HepG2 (cell line): ENCODE measurements at regions not wholly inside any gene's neighbourhood (a gene's known extent, or its start where the extent isn't known, plus 50 kb on each side); places are given as distances from the start of the nearest gene placed in this dataset.

Source experiments
- ATAC-seq: fragments of 200-7000 bp; cut with Tn5 transposase; 3 replicates; pipeline ENCODE4 v1.9.1; 2020; ENCODE audit warnings: mild to moderate bottlenecking, moderate library complexity
- BruUV-seq: library from RNA; stranded (reverse); fragments of 400-500 nt; replicated peaks from 2 replicates; lab custom pipeline; 2021; lab: Mats Ljungman, UMichigan
- CTCF ChIA-PET: fragments of 300-600 bp; formaldehyde crosslinking; extraction: SDS; loops from one replicate; lab custom pipeline; 2021; ENCODE audit warnings: low total read pairs, inconsistent platforms, low intra/inter-chr PET ratio; lab: Yijun Ruan, JAX
- POLR2A ChIA-PET: fragments of 350-600 bp; sonication (Branson Sonifier 250); formaldehyde crosslinking; loops from one replicate; lab custom pipeline; 2020; ENCODE audit warnings: antibody characterized with exemption, inconsistent platforms; lab: Yijun Ruan, JAX
- DNase-seq: peaks from one replicate; pipeline ENCODE4 v3.0.0-alpha.2; 2015; ENCODE audit warnings: low spot score
- FAIRE-seq: peaks from 3 replicates; lab custom pipeline; 2011; peaks lifted over from hg19 to GRCh38; lab: Jason Lieb, UNC
- H2AFZ ChIP-seq: one replicate; pipeline ENCODE4 v1.6.1; 2011; ENCODE audit warnings: low read length, inconsistent platforms
- H3K27ac ChIP-seq: fragments of 300-600 bp; 3 replicates; pipeline ENCODE4 v1.8.0; 2011; ENCODE audit warnings: mixed run types, mild to moderate bottlenecking, mixed read lengths, low read length, inconsistent platforms; ENCODE audit not compliant: insufficient read depth; ENCODE audit errors: extremely low read length
- H3K27me3 ChIP-seq, 2 experiments: fragments of 200-600 bp in 1 of 2; 2 replicates in 1 of 2; 3 replicates in 1 of 2; pipeline versions ENCODE4 v1.6.0 to v1.8.0; 2011; ENCODE audit warnings: low read length in 2 of 2, mild to moderate bottlenecking in 2 of 2, moderate library complexity in 2 of 2, inconsistent platforms in 1 of 2; ENCODE audit not compliant: insufficient read depth in 2 of 2, control insufficient read depth in 1 of 2
- H3K36me3 ChIP-seq, 2 experiments: fragments of 200-600 bp in 1 of 2; replicated peaks in 1 of 2; 2 replicates in 1 of 2; 3 replicates in 1 of 2; pipeline versions ENCODE4 v1.5.1 to v1.8.0; 2011; ENCODE audit warnings: low read length in 2 of 2, inconsistent platforms in 1 of 2; ENCODE audit not compliant: insufficient read depth in 2 of 2, control insufficient read depth in 1 of 2
- H3K4me1 ChIP-seq: 2 replicates; pipeline ENCODE4 v1.5.1; 2012; ENCODE audit warnings: low read length, inconsistent platforms; ENCODE audit not compliant: insufficient read depth
- H3K4me2 ChIP-seq: 2 replicates; pipeline ENCODE4 v1.6.0; 2011; ENCODE audit warnings: low read depth, low read length, inconsistent platforms
- H3K4me3 ChIP-seq, 3 experiments: fragments of 200-600 bp in 1 of 3; sonication (generic), shearing (Covaris generic) in 1 of 3; replicated peaks in 1 of 3; 2 replicates each; pipeline ENCODE4 v1.5.1; 2011 to 2016; ENCODE audit warnings: low read length in 3 of 3, inconsistent platforms in 2 of 3, low read depth in 2 of 3, mild to moderate bottlenecking in 2 of 3, control low read depth in 1 of 3, mixed read lengths in 1 of 3; ENCODE audit not compliant: insufficient read depth in 1 of 3
- H3K79me2 ChIP-seq: one replicate; pipeline ENCODE4 v1.6.1; 2011; ENCODE audit warnings: low read length, inconsistent platforms; ENCODE audit not compliant: insufficient read depth
- H3K9ac ChIP-seq: 2 replicates; pipeline ENCODE4 v1.6.0; 2011; ENCODE audit warnings: mild to moderate bottlenecking, low read depth, low read length, inconsistent platforms; ENCODE audit not compliant: insufficient read depth
- H3K9me3 ChIP-seq: 2 replicates; pipeline ENCODE4 v1.5.1; 2012; ENCODE audit warnings: mild to moderate bottlenecking, low read length
- H4K20me1 ChIP-seq: 2 replicates; pipeline ENCODE4 v1.6.0; 2011; ENCODE audit warnings: inconsistent platforms, mild to moderate bottlenecking, low read length, moderate library complexity; ENCODE audit not compliant: insufficient read depth
- HOXA3 ChIP-seq: sonication (generic); formaldehyde crosslinking; IDR thresholded peaks from 2 replicates; pipeline ENCODE4 v1.5.0; 2020; ENCODE audit warnings: missing genetic modification reagents
- JUN ChIP-seq: sonication (generic); formaldehyde crosslinking; IDR thresholded peaks from 2 replicates; pipeline ENCODE4 v1.4.0; 2020; ENCODE audit warnings: mild to moderate bottlenecking, missing genetic modification reagents
- MAFF ChIP-seq: IDR thresholded peaks from 2 replicates; pipeline ENCODE4 v1.6.1; 2011; ENCODE audit warnings: low read depth, low read length, improper control_type of control experiment
- MAFK ChIP-seq, 2 experiments: IDR thresholded peaks in 1 of 2; conservative IDR thresholded peaks in 1 of 2; 2 replicates each; pipeline ENCODE4 v1.6.1; 2011; ENCODE audit warnings: improper control_type of control experiment in 2 of 2, low read length in 2 of 2
- MAZ ChIP-seq, 2 experiments: sonication (generic) in 1 of 2; formaldehyde crosslinking in 1 of 2; IDR thresholded peaks; 2 replicates each; pipeline versions ENCODE4 v1.5.0 to v1.6.1; 2012 to 2020; ENCODE audit warnings: low read depth in 2 of 2, mild to moderate bottlenecking in 2 of 2, borderline replicate concordance in 1 of 2, improper control_type of control experiment in 1 of 2, low read length in 1 of 2, missing genetic modification reagents in 1 of 2, moderate library complexity in 1 of 2
- NFE2L2 ChIP-seq: fragments of 150-350 bp; IDR thresholded peaks from 2 replicates; pipeline ENCODE4 v1.6.1; 2014; ENCODE audit warnings: low read length
- SMARCC2 ChIP-seq: fragments of 450-650 bp; IDR thresholded peaks from 2 replicates; pipeline ENCODE4 v1.6.1; 2017; ENCODE audit warnings: antibody characterized with exemption, mild to moderate bottlenecking
- SOX6 ChIP-seq, 2 experiments: fragments of 450-650 bp in 1 of 2; sonication (generic) in 1 of 2; formaldehyde crosslinking in 1 of 2; IDR thresholded peaks; 2 replicates each; pipeline versions ENCODE4 v1.4.0 to v1.6.1; 2017 to 2020; ENCODE audit warnings: antibody characterized with exemption in 1 of 2, mild to moderate bottlenecking in 1 of 2, missing genetic modification reagents in 1 of 2
- ZFX ChIP-seq: sonication (generic); formaldehyde crosslinking; IDR thresholded peaks from 2 replicates; pipeline ENCODE4 v1.4.0; 2020; ENCODE audit warnings: mild to moderate bottlenecking, low read depth, missing genetic modification reagents, moderate library complexity
- ZNF282 ChIP-seq: fragments of 450-650 bp; IDR thresholded peaks from 2 replicates; pipeline ENCODE4 v1.6.1; 2018; ENCODE audit not compliant: partially characterized antibody
- ZNF557 ChIP-seq: sonication (generic); formaldehyde crosslinking; IDR thresholded peaks from 2 replicates; pipeline ENCODE4 v1.4.0; 2020; ENCODE audit warnings: missing genetic modification reagents
- ZNF7 ChIP-seq: IDR thresholded peaks from 2 replicates; pipeline ENCODE4 v1.6.1; 2016; ENCODE audit warnings: missing biosample characterization, missing genetic modification reagents
- WGBS: methylation state at CpG from one replicate; pipeline ENCODE4 v1.1.6; 2017; ENCODE audit warnings: low lambda C conversion rate; 5-methylcytosine and 5-hydroxymethylcytosine counted together
- in situ Hi-C: cut with HindIII; loops from 2 replicates; pipeline ENCODE4 v1.10.0; 2017; ENCODE audit warnings: low pct_unique_long_range_greater_than_20kb; ENCODE audit not compliant: extremely low pct_ligation_motif_present
- intact Hi-C: fragments of 100-400 bp; cut with micrococcal nuclease; formaldehyde crosslinking; loops from one replicate; pipeline ENCODE4 v1.10.0; 2022; ENCODE audit not compliant: unreplicated experiment
- TF ChIP-seq, protein P1 (sequence below): sonication (generic); formaldehyde crosslinking; IDR thresholded peaks from 2 replicates; pipeline ENCODE4 v1.4.0; 2020; ENCODE audit warnings: missing genetic modification reagents, borderline replicate concordance
- TF ChIP-seq, protein P2 (sequence below): sonication (generic); formaldehyde crosslinking; IDR thresholded peaks from 2 replicates; pipeline ENCODE4 v1.4.0; 2020; ENCODE audit warnings: missing genetic modification reagents, low read depth, mild to moderate bottlenecking, borderline replicate concordance
- TF ChIP-seq, protein P3 (sequence below): sonication (generic); formaldehyde crosslinking; IDR thresholded peaks from 2 replicates; pipeline ENCODE4 v1.4.0; 2020; ENCODE audit warnings: mild to moderate bottlenecking, low read depth, missing genetic modification reagents

DNA sequence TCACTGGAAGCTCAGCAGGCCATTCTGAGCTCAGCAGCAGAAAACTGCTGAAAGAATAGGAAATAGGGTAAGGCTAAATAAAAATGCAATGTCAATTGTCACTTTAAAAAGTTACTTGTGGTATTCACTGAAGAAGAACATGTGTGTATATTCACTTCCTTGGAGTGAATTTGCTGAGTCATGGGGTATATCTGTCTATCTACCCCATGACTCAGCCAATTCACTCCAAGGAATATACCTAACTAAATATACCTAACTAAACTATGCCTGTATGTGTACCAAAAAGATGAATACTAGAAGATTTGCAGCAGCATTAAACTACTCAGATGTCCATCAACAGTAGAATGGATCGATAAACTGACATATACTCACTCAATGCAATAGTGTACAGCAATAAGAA is 69.5 kb upstream of the KCNAB1 start:
- no peak for FAIRE-seq
- Histone ChIP-seq H3K4me1 (peaks cover 6% of the 10 kb centered on the region; the same call in 1 of the 2 replicates), H3K36me3 (no peaks in the 10 kb centered on the region), H2AFZ (no peak overlapping the region), H3K9me3 (no peaks in the 10 kb centered on the region), H3K27ac (no peak overlapping the region), H3K4me2 (no peak overlapping the region)
- POLR2A ChIA-PET = no interaction called here
- intact Hi-C loops = no loop called here
- no TSS peak for BruUV-seq
- in situ Hi-C loops = no loop called here
- CTCF ChIA-PET = no interaction called here
- peak; percentile 88 for TF ChIP-seq NFE2L2
- TF ChIP-seq, protein P1, sequence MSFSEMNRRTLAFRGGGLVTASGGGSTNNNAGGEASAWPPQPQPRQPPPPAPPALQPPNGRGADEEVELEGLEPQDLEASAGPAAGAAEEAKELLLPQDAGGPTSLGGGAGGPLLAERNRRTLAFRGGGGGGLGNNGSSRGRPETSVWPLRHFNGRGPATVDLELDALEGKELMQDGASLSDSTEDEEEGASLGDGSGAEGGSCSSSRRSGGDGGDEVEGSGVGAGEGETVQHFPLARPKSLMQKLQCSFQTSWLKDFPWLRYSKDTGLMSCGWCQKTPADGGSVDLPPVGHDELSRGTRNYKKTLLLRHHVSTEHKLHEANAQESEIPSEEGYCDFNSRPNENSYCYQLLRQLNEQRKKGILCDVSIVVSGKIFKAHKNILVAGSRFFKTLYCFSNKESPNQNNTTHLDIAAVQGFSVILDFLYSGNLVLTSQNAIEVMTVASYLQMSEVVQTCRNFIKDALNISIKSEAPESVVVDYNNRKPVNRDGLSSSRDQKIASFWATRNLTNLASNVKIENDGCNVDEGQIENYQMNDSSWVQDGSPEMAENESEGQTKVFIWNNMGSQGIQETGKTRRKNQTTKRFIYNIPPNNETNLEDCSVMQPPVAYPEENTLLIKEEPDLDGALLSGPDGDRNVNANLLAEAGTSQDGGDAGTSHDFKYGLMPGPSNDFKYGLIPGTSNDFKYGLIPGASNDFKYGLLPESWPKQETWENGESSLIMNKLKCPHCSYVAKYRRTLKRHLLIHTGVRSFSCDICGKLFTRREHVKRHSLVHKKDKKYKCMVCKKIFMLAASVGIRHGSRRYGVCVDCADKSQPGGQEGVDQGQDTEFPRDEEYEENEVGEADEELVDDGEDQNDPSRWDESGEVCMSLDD (CRISPR knock-in tag) = no peak
- peak; percentile 75 to 82 for TF ChIP-seq MAFK (conservative IDR thresholded peaks at IDR 0.05 in 1 of 2, IDR thresholded peaks at IDR 0.05 in 1 of 2; ENCODE audit: low read length in 2 of 2)
- peak; percentile 81 for TF ChIP-seq MAFF
- TF ChIP-seq, all 625 proteins: peak for 3
- Histone ChIP-seq H3K4me3 (no peak overlapping the region), H3K27me3 (no peaks in the 10 kb centered on the region), H3K79me2 (no peaks in the 10 kb centered on the region), H3K9ac (no peak overlapping the region), H4K20me1 (no peaks in the 10 kb centered on the region)
- DNase-seq (no peak), ATAC-seq (no peak)
- WGBS = 3% methylated on average over 1 of the region's 1 CpG

GRCh38 chr3:156051651-156052050 is 68.7 kb upstream of the KCNAB1 start:
- POLR2A ChIA-PET = no interaction called here
- Histone ChIP-seq H3K9me3 (no peaks in the 10 kb centered on the region), H3K36me3 (no peaks in the 10 kb centered on the region), H3K4me1 (peaks cover 6% of the 10 kb centered on the region; the same call in 1 of the 2 replicates), H3K4me2 (no peak overlapping the region), H3K27me3 (no peaks in the 10 kb centered on the region), H3K9ac (no peak overlapping the region), H4K20me1 (no peaks in the 10 kb centered on the region), H3K79me2 (no peaks in the 10 kb centered on the region), H3K27ac (no peak overlapping the region), H3K4me3 (no peak overlapping the region), H2AFZ (no peak overlapping the region)
- no TSS peak for BruUV-seq
- ATAC-seq (no peak), FAIRE-seq (no peak), DNase-seq (no peak)
- CTCF ChIA-PET = no interaction called here
- WGBS = 61% methylated on average over 2 of the region's 15 CpGs
- intact Hi-C loops = no loop called here
- in situ Hi-C loops = no loop called here
- TF ChIP-seq NFE2L2 (no peak), MAZ (IDR thresholded peaks at IDR 0.05; ENCODE audit: borderline replicate concordance, low read depth, low read length) (no peak), MAZ (CRISPR knock-in tag; IDR thresholded peaks at IDR 0.05; ENCODE audit: low read depth) (no peak), ZNF282 (no peak), JUN (CRISPR knock-in tag) (no peak), SOX6 (IDR thresholded peaks at IDR 0.05) (no peak), SOX6 (CRISPR knock-in tag; IDR thresholded peaks at IDR 0.05) (no peak), ZFX (no peak), SMARCC2 (no peak), ZNF557 (no peak), ZNF7 (CRISPR knock-in tag) (no peak), HOXA3 (CRISPR knock-in tag) (no peak)
- TF ChIP-seq, protein P2, sequence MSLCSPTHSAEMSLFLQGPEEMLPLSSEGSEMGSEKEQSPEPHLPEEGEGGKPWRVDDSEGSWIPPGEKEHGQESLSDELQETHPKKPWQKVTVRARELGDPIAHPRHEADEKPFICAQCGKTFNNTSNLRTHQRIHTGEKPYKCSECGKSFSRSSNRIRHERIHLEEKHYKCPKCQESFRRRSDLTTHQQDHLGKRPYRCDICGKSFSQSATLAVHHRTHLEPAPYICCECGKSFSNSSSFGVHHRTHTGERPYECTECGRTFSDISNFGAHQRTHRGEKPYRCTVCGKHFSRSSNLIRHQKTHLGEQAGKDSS (CRISPR knock-in tag) = no peak
- TF ChIP-seq, protein P3, sequence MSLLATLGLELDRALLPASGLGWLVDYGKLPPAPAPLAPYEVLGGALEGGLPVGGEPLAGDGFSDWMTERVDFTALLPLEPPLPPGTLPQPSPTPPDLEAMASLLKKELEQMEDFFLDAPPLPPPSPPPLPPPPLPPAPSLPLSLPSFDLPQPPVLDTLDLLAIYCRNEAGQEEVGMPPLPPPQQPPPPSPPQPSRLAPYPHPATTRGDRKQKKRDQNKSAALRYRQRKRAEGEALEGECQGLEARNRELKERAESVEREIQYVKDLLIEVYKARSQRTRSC (CRISPR knock-in tag) = no peak
